H1 (cell line): ENCODE measurements at regions not wholly inside any gene's neighbourhood (a gene's known extent, or its start where the extent isn't known, plus 50 kb on each side); places are given as distances from the start of the nearest gene placed in this dataset.

ENCODE experiments used
- CTCF ChIA-PET: fragments of 300-600 bp; sonication (Branson Sonifier 250); formaldehyde crosslinking; loops from one replicate; lab custom pipeline; 2021; ENCODE audit not compliant: partially characterized antibody; lab: Charles Lee
- POLR2A ChIA-PET: fragments of 300-600 bp; sonication (Branson Sonifier 250); formaldehyde crosslinking; loops from one replicate; lab custom pipeline; 2021; ENCODE audit warnings: inconsistent platforms; ENCODE audit not compliant: partially characterized antibody; lab: Charles Lee
- DNase-seq, 2 experiments: peaks; one replicate each; pipeline versions ENCODE4 v3.0.0 to v3.0.0-alpha.2; 2010 to 2022; ENCODE audit warnings: low spot score in 2 of 2, low read depth in 1 of 2, mixed read lengths in 1 of 2
- FAIRE-seq: peaks from 2 replicates; lab custom pipeline; 2011; peaks lifted over from hg19 to GRCh38; lab: Jason Lieb, UNC
- H2AFZ ChIP-seq: 2 replicates; pipeline ENCODE4 v1.8.1; 2012; ENCODE audit warnings: low read length, inconsistent platforms
- H2AK5ac ChIP-seq: 2 replicates; pipeline ENCODE4 v1.6.1; 2013; ENCODE audit warnings: low read depth, low read length
- H2BK120ac ChIP-seq: replicated peaks from 2 replicates; pipeline ENCODE3; 2013; ENCODE audit warnings: low read depth, low read length, inconsistent platforms
- H2BK12ac ChIP-seq: 2 replicates; pipeline ENCODE4 v1.6.1; 2013; ENCODE audit warnings: low read depth, low read length
- H2BK15ac ChIP-seq: 2 replicates; pipeline ENCODE4 v1.6.1; 2013; ENCODE audit warnings: low read length
- H2BK20ac ChIP-seq: 2 replicates; pipeline ENCODE4 v1.6.1; 2013; ENCODE audit warnings: low read length
- H2BK5ac ChIP-seq: 2 replicates; pipeline ENCODE4 v1.6.1; 2013; ENCODE audit warnings: low read depth, low read length
- H3K14ac ChIP-seq: 2 replicates; pipeline ENCODE4 v1.6.1; 2013; ENCODE audit warnings: inconsistent platforms; ENCODE audit not compliant: insufficient read length
- H3K18ac ChIP-seq: 2 replicates; pipeline ENCODE4 v1.6.1; 2013; ENCODE audit warnings: low read length; ENCODE audit errors: extremely low read depth
- H3K23ac ChIP-seq: 2 replicates; pipeline ENCODE4 v1.6.1; 2013; ENCODE audit warnings: inconsistent platforms; ENCODE audit not compliant: insufficient read length
- H3K23me2 ChIP-seq: 2 replicates; pipeline ENCODE4 v1.6.1; 2013; ENCODE audit warnings: low read depth, low read length
- H3K27ac ChIP-seq: 2 replicates; pipeline ENCODE4 v1.6.1; 2011; ENCODE audit warnings: low read depth, low read length, inconsistent platforms
- H3K27me3 ChIP-seq, 4 experiments: replicated peaks in 1 of 4; 1 replicate in 1 of 4; 2 replicates in 3 of 4; pipeline versions ENCODE4 v1.6.1 to v1.8.1; 2011 to 2013; ENCODE audit warnings: low read length in 3 of 4, mild to moderate bottlenecking in 3 of 4, inconsistent platforms in 2 of 4, mixed read lengths in 2 of 4, moderate library complexity in 1 of 4; ENCODE audit not compliant: control insufficient read depth in 3 of 4, insufficient read depth in 3 of 4; ENCODE audit errors: extremely low read depth in 1 of 4
- H3K36me3 ChIP-seq, 4 experiments: 2 replicates each; pipeline versions ENCODE4 v1.6.1 to v1.8.1; 2011 to 2013; ENCODE audit warnings: mild to moderate bottlenecking in 4 of 4, low read length in 3 of 4, moderate library complexity in 2 of 4, control low read depth in 1 of 4, inconsistent platforms in 1 of 4; ENCODE audit not compliant: insufficient read depth in 4 of 4, control insufficient read depth in 2 of 4
- H3K4ac ChIP-seq: replicated peaks from 2 replicates; pipeline ENCODE3; 2013; ENCODE audit warnings: low read length, low read depth, mixed read lengths, inconsistent platforms; ENCODE audit not compliant: insufficient read length
- H3K4me1 ChIP-seq, 4 experiments: replicated peaks in 1 of 4; 1 replicate in 1 of 4; 2 replicates in 3 of 4; pipeline versions ENCODE4 v1.6.1 to v1.8.1; 2011 to 2013; ENCODE audit warnings: low read length in 3 of 4, inconsistent platforms in 2 of 4, mixed read lengths in 1 of 4; ENCODE audit not compliant: insufficient read depth in 4 of 4, control insufficient read depth in 3 of 4
- H3K4me2 ChIP-seq, 2 experiments: 2 replicates each; pipeline versions ENCODE4 v1.6.1 to v1.8.1; 2011 to 2013; ENCODE audit warnings: low read depth in 2 of 2, low read length in 2 of 2, control low read depth in 1 of 2, inconsistent platforms in 1 of 2, mild to moderate bottlenecking in 1 of 2; ENCODE audit not compliant: insufficient read depth in 1 of 2
- H3K4me3 ChIP-seq, 4 experiments: fragments of 200-600, 300-600 bp in 1 of 4; sonication (generic), shearing (Covaris generic), sonication (Bioruptor Twin) in 1 of 4; 2 replicates each; pipeline versions ENCODE4 v1.5.1 to v1.8.1; 2011 to 2016; ENCODE audit warnings: low read length in 4 of 4, low read depth in 3 of 4, control low read depth in 2 of 4, inconsistent platforms in 2 of 4, mild to moderate bottlenecking in 2 of 4, mixed read lengths in 1 of 4, moderate library complexity in 1 of 4; ENCODE audit not compliant: insufficient read depth in 2 of 4; ENCODE audit errors: extremely low read depth in 1 of 4
- H3K56ac ChIP-seq: replicated peaks from 2 replicates; pipeline ENCODE3; 2013; ENCODE audit warnings: low read depth, mild to moderate bottlenecking, mixed read lengths, low read length, inconsistent platforms; ENCODE audit not compliant: insufficient read length
- H3K79me1 ChIP-seq: 2 replicates; pipeline ENCODE4 v1.6.1; 2013; ENCODE audit warnings: low read depth, low read length, control low read depth
- H3K79me2 ChIP-seq, 2 experiments: 2 replicates each; pipeline versions ENCODE4 v1.6.1 to v1.8.1; 2012 to 2013; ENCODE audit warnings: low read length in 2 of 2, mild to moderate bottlenecking in 2 of 2, inconsistent platforms in 1 of 2; ENCODE audit not compliant: insufficient read depth in 2 of 2, control insufficient read depth in 1 of 2
- H3K9ac ChIP-seq, 4 experiments: replicated peaks in 1 of 4; 1 replicate in 1 of 4; 2 replicates in 3 of 4; pipeline versions ENCODE4 v1.6.1 to v1.8.1; 2011 to 2013; ENCODE audit warnings: low read depth in 3 of 4, low read length in 3 of 4, control low read depth in 2 of 4, mild to moderate bottlenecking in 2 of 4, moderate library complexity in 2 of 4, inconsistent platforms in 1 of 4; ENCODE audit errors: extremely low read depth in 1 of 4
- H3K9me3 ChIP-seq, 2 experiments: 2 replicates each; pipeline versions ENCODE4 v1.6.1 to v1.8.1; 2012 to 2013; ENCODE audit warnings: mild to moderate bottlenecking in 2 of 2, moderate library complexity in 2 of 2, control low read depth in 1 of 2, inconsistent platforms in 1 of 2, low read depth in 1 of 2, low read length in 1 of 2, mixed read lengths in 1 of 2; ENCODE audit not compliant: insufficient read depth in 2 of 2
- H4K20me1 ChIP-seq, 2 experiments: replicated peaks in 1 of 2; 2 replicates each; pipeline versions ENCODE3 to v1.8.1; 2011 to 2013; ENCODE audit warnings: inconsistent platforms in 2 of 2, low read length in 2 of 2, mild to moderate bottlenecking in 1 of 2; ENCODE audit not compliant: insufficient read depth in 2 of 2, control insufficient read depth in 1 of 2
- H4K5ac ChIP-seq: 2 replicates; pipeline ENCODE4 v1.6.1; 2013; ENCODE audit warnings: low read length, low read depth, mixed read lengths, inconsistent platforms; ENCODE audit not compliant: insufficient read length
- H4K8ac ChIP-seq: 2 replicates; pipeline ENCODE4 v1.8.0; 2013; ENCODE audit warnings: mild to moderate bottlenecking, moderate library complexity, low read length, inconsistent platforms; ENCODE audit not compliant: insufficient read depth; ENCODE audit errors: extremely low read depth
- H4K91ac ChIP-seq: replicated peaks from 2 replicates; pipeline ENCODE3; 2013; ENCODE audit warnings: low read length, mixed read lengths, inconsistent platforms; ENCODE audit not compliant: insufficient read length
- ASH2L ChIP-seq: fragments of 200-600, 300-600 bp; sonication (generic); IDR thresholded peaks from one replicate; pipeline ENCODE4 v1.7.1; 2017; ENCODE audit warnings: low read length
- ATF3 ChIP-seq: IDR thresholded peaks from 2 replicates; pipeline ENCODE4 v1.6.1; 2011; ENCODE audit warnings: low read depth, mild to moderate bottlenecking, low read length; ENCODE audit not compliant: insufficient read depth
- BRCA1 ChIP-seq: IDR thresholded peaks from 2 replicates; pipeline ENCODE4 v1.6.1; 2012; ENCODE audit warnings: low read depth, low read length, improper control_type of control experiment
- CBX5 ChIP-seq: fragments of 300-800, 300-1000 bp; sonication (generic); IDR thresholded peaks from 2 replicates; pipeline ENCODE4 v1.7.1; 2016; ENCODE audit warnings: antibody characterized with exemption, low read length, low read depth
- MAX ChIP-seq: IDR thresholded peaks from 2 replicates; pipeline ENCODE4 v1.6.1; 2012; ENCODE audit warnings: inconsistent platforms
- NRF1 ChIP-seq: IDR thresholded peaks from 2 replicates; pipeline ENCODE4 v1.6.1; 2011; ENCODE audit warnings: mild to moderate bottlenecking, low read depth, low read length, improper control_type of control experiment
- PHF8 ChIP-seq: fragments of 200-600 bp; sonication (generic); conservative IDR thresholded peaks from 2 replicates; pipeline ENCODE4 v1.7.1; 2012; ENCODE audit warnings: low read depth, mild to moderate bottlenecking, inconsistent platforms, low read length, moderate library complexity
- POLR2AphosphoS5 ChIP-seq: IDR thresholded peaks from 2 replicates; pipeline ENCODE4 v1.6.1; 2011; ENCODE audit warnings: low read depth, low read length
- RXRA ChIP-seq: IDR thresholded peaks from 2 replicates; pipeline ENCODE4 v1.6.1; 2011; ENCODE audit warnings: low read depth, mild to moderate bottlenecking, low read length, moderate library complexity; ENCODE audit not compliant: insufficient read depth
- SIX5 ChIP-seq: IDR thresholded peaks from 2 replicates; pipeline ENCODE4 v1.6.1; 2011; ENCODE audit warnings: mild to moderate bottlenecking, low read depth, low read length
- SP2 ChIP-seq: IDR thresholded peaks from 2 replicates; pipeline ENCODE4 v1.6.1; 2012; ENCODE audit warnings: mild to moderate bottlenecking, low read length, inconsistent platforms
- USF2 ChIP-seq: IDR thresholded peaks from 2 replicates; pipeline ENCODE4 v1.6.1; 2011; ENCODE audit warnings: low read length, improper control_type of control experiment
- ZNF274 ChIP-seq: IDR thresholded peaks from 2 replicates; pipeline ENCODE4 v1.7.0; 2012; ENCODE audit warnings: low read length, borderline replicate concordance; ENCODE audit errors: extremely low read depth
- WGBS, 2 experiments: shearing (Covaris generic) in 1 of 2; methylation state at CpG; one replicate each; pipeline versions ENCODE4 v1.1.6 to v1.1.7; 2013 to 2015; ENCODE audit warnings: low lambda C conversion rate in 2 of 2, mixed read lengths in 2 of 2, inconsistent platforms in 1 of 2, low coverage in 1 of 2, missing lambda C conversion rate in 1 of 2; ENCODE audit not compliant: insufficient replicate concordance in 2 of 2, insufficient coverage in 1 of 2, insufficient read length in 1 of 2; ENCODE audit errors: extremely low coverage in 1 of 2, missing lambda C conversion rate in 1 of 2; 5-methylcytosine and 5-hydroxymethylcytosine counted together

GRCh38 chr2:118197011-118197675, 108.9 kb downstream of the INSIG2 start:
- H3K23ac ChIP-seq = no peak overlapping the region
- H3K14ac ChIP-seq = no peak overlapping the region
- no peak overlapping the region for H2BK20ac ChIP-seq
- no peaks in the 10 kb centered on the region for H3K9me3 ChIP-seq
- no peaks in the 10 kb centered on the region for H3K23me2 ChIP-seq
- no peaks in the 10 kb centered on the region for H3K27me3 ChIP-seq
- no peaks in the 10 kb centered on the region for H4K20me1 ChIP-seq
- peak overlapping the region; percentile 60; the same call in 1 of the 2 replicates for H2AFZ ChIP-seq
- H3K79me2 ChIP-seq = no peaks in the 10 kb centered on the region
- no peak overlapping the region for H2BK12ac ChIP-seq
- no peaks in the 10 kb centered on the region for H3K79me1 ChIP-seq
- H2BK120ac ChIP-seq = no peak overlapping the region
- peak; percentile 74 for FAIRE-seq
- ChIA-PET POLR2A (no interaction called here), CTCF (no interaction called here)
- no peak overlapping the region for H4K5ac ChIP-seq
- H3K4ac ChIP-seq = no peak overlapping the region
- no peak overlapping the region for H3K18ac ChIP-seq
- no peak overlapping the region for H4K91ac ChIP-seq
- no peak overlapping the region for H3K9ac ChIP-seq
- H3K4me3 ChIP-seq = no peak overlapping the region
- WGBS, 2 experiments = 55% methylated on average over 2 of the region's 2 CpGs; no CpG with 5 or more reads in 1 of the 2 experiments
- H4K8ac ChIP-seq = no peak overlapping the region
- H3K27ac ChIP-seq = no peak overlapping the region
- H3K4me2 ChIP-seq = no peak overlapping the region
- no peaks in the 10 kb centered on the region for H3K36me3 ChIP-seq
- H3K56ac ChIP-seq = no peak overlapping the region
- no peak for DNase-seq
- H3K4me1 ChIP-seq = no peaks in the 10 kb centered on the region
- H2BK5ac ChIP-seq = no peak overlapping the region
- no peak overlapping the region for H2BK15ac ChIP-seq
- H2AK5ac ChIP-seq = no peak overlapping the region
- TF ChIP-seq ZNF274 = no peak
- TF ChIP-seq RXRA = no peak
- peak; percentile 60 for TF ChIP-seq SIX5
- TF ChIP-seq BRCA1 = no peak
- no peak for TF ChIP-seq POLR2AphosphoS5
- TF ChIP-seq CBX5 = no peak
- TF ChIP-seq ATF3 = peak; percentile 71; the same call in 1 of the 2 replicates
- TF ChIP-seq ASH2L = no peak
- TF ChIP-seq NRF1 = no peak
- no peak for TF ChIP-seq MAX
- TF ChIP-seq SP2 = no peak
- TF ChIP-seq PHF8 = no peak
- TF ChIP-seq USF2 = peak; percentile 89
